H1 (cell line): ENCODE measurements at regions not wholly inside any gene's neighbourhood (a gene's known extent, or its start where the extent isn't known, plus 50 kb on each side); places are given as distances from the start of the nearest gene placed in this dataset.

Experiments used
- CTCF ChIA-PET: fragments of 300-600 bp; sonication (Branson Sonifier 250); formaldehyde crosslinking; loops from one replicate; lab custom pipeline; 2021; ENCODE audit not compliant: partially characterized antibody; lab: Charles Lee
- POLR2A ChIA-PET: fragments of 300-600 bp; sonication (Branson Sonifier 250); formaldehyde crosslinking; loops from one replicate; lab custom pipeline; 2021; ENCODE audit warnings: inconsistent platforms; ENCODE audit not compliant: partially characterized antibody; lab: Charles Lee
- DNase-seq, 2 experiments: peaks; one replicate each; pipeline versions ENCODE4 v3.0.0 to v3.0.0-alpha.2; 2010 to 2022; ENCODE audit warnings: low spot score in 2 of 2, low read depth in 1 of 2, mixed read lengths in 1 of 2
- FAIRE-seq: peaks from 2 replicates; lab custom pipeline; 2011; peaks lifted over from hg19 to GRCh38; lab: Jason Lieb, UNC
- H2AFZ ChIP-seq: 2 replicates; pipeline ENCODE4 v1.8.1; 2012; ENCODE audit warnings: low read length, inconsistent platforms
- H2AK5ac ChIP-seq: 2 replicates; pipeline ENCODE4 v1.6.1; 2013; ENCODE audit warnings: low read depth, low read length
- H2BK120ac ChIP-seq: replicated peaks from 2 replicates; pipeline ENCODE3; 2013; ENCODE audit warnings: low read depth, low read length, inconsistent platforms
- H2BK12ac ChIP-seq: 2 replicates; pipeline ENCODE4 v1.6.1; 2013; ENCODE audit warnings: low read depth, low read length
- H2BK15ac ChIP-seq: 2 replicates; pipeline ENCODE4 v1.6.1; 2013; ENCODE audit warnings: low read length
- H2BK20ac ChIP-seq: 2 replicates; pipeline ENCODE4 v1.6.1; 2013; ENCODE audit warnings: low read length
- H2BK5ac ChIP-seq: 2 replicates; pipeline ENCODE4 v1.6.1; 2013; ENCODE audit warnings: low read depth, low read length
- H3K14ac ChIP-seq: 2 replicates; pipeline ENCODE4 v1.6.1; 2013; ENCODE audit warnings: inconsistent platforms; ENCODE audit not compliant: insufficient read length
- H3K18ac ChIP-seq: 2 replicates; pipeline ENCODE4 v1.6.1; 2013; ENCODE audit warnings: low read length; ENCODE audit errors: extremely low read depth
- H3K23ac ChIP-seq: 2 replicates; pipeline ENCODE4 v1.6.1; 2013; ENCODE audit warnings: inconsistent platforms; ENCODE audit not compliant: insufficient read length
- H3K23me2 ChIP-seq: 2 replicates; pipeline ENCODE4 v1.6.1; 2013; ENCODE audit warnings: low read depth, low read length
- H3K27ac ChIP-seq: 2 replicates; pipeline ENCODE4 v1.6.1; 2011; ENCODE audit warnings: low read depth, low read length, inconsistent platforms
- H3K27me3 ChIP-seq, 4 experiments: replicated peaks in 1 of 4; 1 replicate in 1 of 4; 2 replicates in 3 of 4; pipeline versions ENCODE4 v1.6.1 to v1.8.1; 2011 to 2013; ENCODE audit warnings: low read length in 3 of 4, mild to moderate bottlenecking in 3 of 4, inconsistent platforms in 2 of 4, mixed read lengths in 2 of 4, moderate library complexity in 1 of 4; ENCODE audit not compliant: control insufficient read depth in 3 of 4, insufficient read depth in 3 of 4; ENCODE audit errors: extremely low read depth in 1 of 4
- H3K36me3 ChIP-seq, 4 experiments: 2 replicates each; pipeline versions ENCODE4 v1.6.1 to v1.8.1; 2011 to 2013; ENCODE audit warnings: mild to moderate bottlenecking in 4 of 4, low read length in 3 of 4, moderate library complexity in 2 of 4, control low read depth in 1 of 4, inconsistent platforms in 1 of 4; ENCODE audit not compliant: insufficient read depth in 4 of 4, control insufficient read depth in 2 of 4
- H3K4ac ChIP-seq: replicated peaks from 2 replicates; pipeline ENCODE3; 2013; ENCODE audit warnings: low read length, low read depth, mixed read lengths, inconsistent platforms; ENCODE audit not compliant: insufficient read length
- H3K4me1 ChIP-seq, 4 experiments: replicated peaks in 1 of 4; 1 replicate in 1 of 4; 2 replicates in 3 of 4; pipeline versions ENCODE4 v1.6.1 to v1.8.1; 2011 to 2013; ENCODE audit warnings: low read length in 3 of 4, inconsistent platforms in 2 of 4, mixed read lengths in 1 of 4; ENCODE audit not compliant: insufficient read depth in 4 of 4, control insufficient read depth in 3 of 4
- H3K4me2 ChIP-seq, 2 experiments: 2 replicates each; pipeline versions ENCODE4 v1.6.1 to v1.8.1; 2011 to 2013; ENCODE audit warnings: low read depth in 2 of 2, low read length in 2 of 2, control low read depth in 1 of 2, inconsistent platforms in 1 of 2, mild to moderate bottlenecking in 1 of 2; ENCODE audit not compliant: insufficient read depth in 1 of 2
- H3K4me3 ChIP-seq, 4 experiments: fragments of 200-600, 300-600 bp in 1 of 4; sonication (generic), shearing (Covaris generic), sonication (Bioruptor Twin) in 1 of 4; 2 replicates each; pipeline versions ENCODE4 v1.5.1 to v1.8.1; 2011 to 2016; ENCODE audit warnings: low read length in 4 of 4, low read depth in 3 of 4, control low read depth in 2 of 4, inconsistent platforms in 2 of 4, mild to moderate bottlenecking in 2 of 4, mixed read lengths in 1 of 4, moderate library complexity in 1 of 4; ENCODE audit not compliant: insufficient read depth in 2 of 4; ENCODE audit errors: extremely low read depth in 1 of 4
- H3K56ac ChIP-seq: replicated peaks from 2 replicates; pipeline ENCODE3; 2013; ENCODE audit warnings: low read depth, mild to moderate bottlenecking, mixed read lengths, low read length, inconsistent platforms; ENCODE audit not compliant: insufficient read length
- H3K79me1 ChIP-seq: 2 replicates; pipeline ENCODE4 v1.6.1; 2013; ENCODE audit warnings: low read depth, low read length, control low read depth
- H3K79me2 ChIP-seq, 2 experiments: 2 replicates each; pipeline versions ENCODE4 v1.6.1 to v1.8.1; 2012 to 2013; ENCODE audit warnings: low read length in 2 of 2, mild to moderate bottlenecking in 2 of 2, inconsistent platforms in 1 of 2; ENCODE audit not compliant: insufficient read depth in 2 of 2, control insufficient read depth in 1 of 2
- H3K9ac ChIP-seq, 4 experiments: replicated peaks in 1 of 4; 1 replicate in 1 of 4; 2 replicates in 3 of 4; pipeline versions ENCODE4 v1.6.1 to v1.8.1; 2011 to 2013; ENCODE audit warnings: low read depth in 3 of 4, low read length in 3 of 4, control low read depth in 2 of 4, mild to moderate bottlenecking in 2 of 4, moderate library complexity in 2 of 4, inconsistent platforms in 1 of 4; ENCODE audit errors: extremely low read depth in 1 of 4
- H3K9me3 ChIP-seq, 2 experiments: 2 replicates each; pipeline versions ENCODE4 v1.6.1 to v1.8.1; 2012 to 2013; ENCODE audit warnings: mild to moderate bottlenecking in 2 of 2, moderate library complexity in 2 of 2, control low read depth in 1 of 2, inconsistent platforms in 1 of 2, low read depth in 1 of 2, low read length in 1 of 2, mixed read lengths in 1 of 2; ENCODE audit not compliant: insufficient read depth in 2 of 2
- H4K20me1 ChIP-seq, 2 experiments: replicated peaks in 1 of 2; 2 replicates each; pipeline versions ENCODE3 to v1.8.1; 2011 to 2013; ENCODE audit warnings: inconsistent platforms in 2 of 2, low read length in 2 of 2, mild to moderate bottlenecking in 1 of 2; ENCODE audit not compliant: insufficient read depth in 2 of 2, control insufficient read depth in 1 of 2
- H4K5ac ChIP-seq: 2 replicates; pipeline ENCODE4 v1.6.1; 2013; ENCODE audit warnings: low read length, low read depth, mixed read lengths, inconsistent platforms; ENCODE audit not compliant: insufficient read length
- H4K8ac ChIP-seq: 2 replicates; pipeline ENCODE4 v1.8.0; 2013; ENCODE audit warnings: mild to moderate bottlenecking, moderate library complexity, low read length, inconsistent platforms; ENCODE audit not compliant: insufficient read depth; ENCODE audit errors: extremely low read depth
- H4K91ac ChIP-seq: replicated peaks from 2 replicates; pipeline ENCODE3; 2013; ENCODE audit warnings: low read length, mixed read lengths, inconsistent platforms; ENCODE audit not compliant: insufficient read length
- BCL11A ChIP-seq, 2 experiments: IDR thresholded peaks; one replicate each; pipeline ENCODE4 v1.6.1; 2011; ENCODE audit warnings: low read depth in 2 of 2, low read length in 2 of 2, mild to moderate bottlenecking in 2 of 2
- CTCF ChIP-seq, 3 experiments: IDR thresholded peaks; 1 replicate in 2 of 3; 2 replicates in 1 of 3; pipeline versions ENCODE4 v1.5.1 to v1.6.1; 2011; ENCODE audit warnings: low read length in 3 of 3, mild to moderate bottlenecking in 3 of 3, inconsistent platforms in 2 of 3, low read depth in 1 of 3, moderate library complexity in 1 of 3; ENCODE audit not compliant: insufficient read depth in 1 of 3; ENCODE audit errors: control extremely low read depth in 1 of 3
- HDAC2 ChIP-seq, 2 experiments: fragments of 300-600 bp in 1 of 2; sonication (generic) in 1 of 2; IDR thresholded peaks; 2 replicates each; pipeline ENCODE4 v1.6.1; 2011 to 2012; ENCODE audit warnings: low read depth in 2 of 2, low read length in 2 of 2, mild to moderate bottlenecking in 2 of 2, moderate library complexity in 2 of 2, borderline replicate concordance in 1 of 2, inconsistent platforms in 1 of 2
- MAFK ChIP-seq: IDR thresholded peaks from 2 replicates; pipeline ENCODE4 v1.6.1; 2012; ENCODE audit warnings: low read depth, mild to moderate bottlenecking, improper control_type of control experiment, low read length
- RNF2 ChIP-seq: fragments of 200-900, 300-1000 bp; sonication (generic); IDR thresholded peaks from 2 replicates; pipeline ENCODE4 v1.7.1; 2016; ENCODE audit warnings: borderline replicate concordance, low read depth, mild to moderate bottlenecking, antibody characterized with exemption, low read length; ENCODE audit not compliant: poor library complexity, severe bottlenecking; ENCODE audit errors: missing control alignments
- SIN3A ChIP-seq, 2 experiments: IDR thresholded peaks in 1 of 2; conservative IDR thresholded peaks in 1 of 2; 2 replicates each; pipeline ENCODE4 v1.6.1; 2011 to 2012; ENCODE audit warnings: low read length in 2 of 2, improper control_type of control experiment in 1 of 2, low read depth in 1 of 2, mild to moderate bottlenecking in 1 of 2
- SIRT6 ChIP-seq: IDR thresholded peaks from one replicate; pipeline ENCODE4 v1.7.1; 2012; ENCODE audit warnings: low read length, inconsistent platforms

- DNase-seq (no peak), FAIRE-seq (no peak)
- H3K27me3 ChIP-seq = no peaks in the 10 kb centered on the region
- no peak overlapping the region for H3K23ac ChIP-seq
- H3K9me3 ChIP-seq = no peaks in the 10 kb centered on the region; a peak in 1 of 4 replicates
- H3K23me2 ChIP-seq = no peaks in the 10 kb centered on the region
- H4K20me1 ChIP-seq = no peaks in the 10 kb centered on the region
- H3K27ac ChIP-seq = no peak overlapping the region
- H3K4me1 ChIP-seq = no peaks in the 10 kb centered on the region
- no peak overlapping the region for H4K91ac ChIP-seq
- H3K79me1 ChIP-seq = no peaks in the 10 kb centered on the region
- no peak overlapping the region for H3K9ac ChIP-seq
- H2BK12ac ChIP-seq = no peak overlapping the region
- H2AK5ac ChIP-seq = no peak overlapping the region
- H3K18ac ChIP-seq = no peak overlapping the region
- no peak overlapping the region for H3K4me2 ChIP-seq
- no peak overlapping the region for H2BK5ac ChIP-seq
- no peak overlapping the region for H2BK15ac ChIP-seq
- H3K79me2 ChIP-seq = no peaks in the 10 kb centered on the region
- H4K5ac ChIP-seq = no peak overlapping the region
- ChIA-PET POLR2A (no interaction called here), CTCF (interaction anchor here (0.8 kb wide), 1 partner anchor 27 kb away, joined by 3 read pairs; no protein-coding TSS in a partner anchor)
- H3K56ac ChIP-seq = no peak overlapping the region
- no peak overlapping the region for H4K8ac ChIP-seq
- no peak overlapping the region for H2BK120ac ChIP-seq
- no peak overlapping the region for H2AFZ ChIP-seq
- no peak overlapping the region for H3K4me3 ChIP-seq
- TF ChIP-seq BCL11A (IDR thresholded peaks at IDR 0.05; ENCODE audit: low read depth in 2 of 2, low read length in 2 of 2) (no peak), HDAC2 (IDR thresholded peaks at IDR 0.05; ENCODE audit: borderline replicate concordance in 1 of 2, low read depth in 2 of 2, low read length in 2 of 2) (no peak), SIRT6 (no peak), MAFK (no peak), CTCF (IDR thresholded peaks at IDR 0.05; ENCODE audit: control extremely low read depth in 1 of 3, insufficient read depth in 1 of 3, low read depth in 1 of 3, low read length in 3 of 3) (no peak), RNF2 (no peak), SIN3A (conservative IDR thresholded peaks at IDR 0.05 in 1 of 2, IDR thresholded peaks at IDR 0.05 in 1 of 2; ENCODE audit: low read depth in 1 of 2, low read length in 2 of 2) (no peak)
- no peak overlapping the region for H2BK20ac ChIP-seq
- H3K4ac ChIP-seq = no peak overlapping the region
- no peak overlapping the region for H3K14ac ChIP-seq
- no peaks in the 10 kb centered on the region for H3K36me3 ChIP-seq
Observed at GRCh38 chr6:756224-756623, 63.3 kb upstream of the EXOC2 start.
